Colonic mucosa (tissue), 4 donors: ENCODE measurements at regions not wholly inside any gene's neighbourhood (a gene's known extent, or its start where the extent isn't known, plus 50 kb on each side); places are given as distances from the start of the nearest gene placed in this dataset.

Experiments used
- DNase-seq: peaks from one replicate; pipeline ENCODE4 v3.0.0-alpha.2; 2020
- H3K27ac ChIP-seq: fragments of 200-600 bp; one replicate; pipeline ENCODE4 v1.8.0; 2021
- H3K27me3 ChIP-seq: fragments of 200-600 bp; one replicate; pipeline ENCODE4 v1.8.0; 2021
- H3K36me3 ChIP-seq: fragments of 200-600 bp; one replicate; pipeline ENCODE4 v1.8.0; 2021
- H3K4me1 ChIP-seq: fragments of 200-600 bp; one replicate; pipeline ENCODE4 v1.8.0; 2021; ENCODE audit warnings: mild to moderate bottlenecking
- H3K4me3 ChIP-seq: fragments of 200-600 bp; one replicate; pipeline ENCODE4 v1.8.0; 2021
- H3K9ac ChIP-seq, 2 donors: one replicate each; pipeline ENCODE4 v1.7.0; 2013; ENCODE audit warnings: control low read depth in 2 of 2, low read depth in 2 of 2, low read length in 2 of 2
- H3K9me3 ChIP-seq: fragments of 200-600 bp; one replicate; pipeline ENCODE4 v1.8.0; 2021
- intact Hi-C: fragments of 100-400 bp; cut with DNase I; formaldehyde crosslinking; loops from one replicate; pipeline ENCODE4 v1.14.1; 2022
- TF ChIP-seq, protein P1 (sequence below): fragments of 200-600 bp; IDR thresholded peaks from one replicate; pipeline ENCODE4 v1.8.0; 2022; ENCODE audit warnings: antibody characterized with exemption, mild to moderate bottlenecking
- donor health status: healthy.
- donor health status: DM: no; HTN: no; CAD: no.
- donor health status: DM: no; HTN: no; CAD: no.

DNA sequence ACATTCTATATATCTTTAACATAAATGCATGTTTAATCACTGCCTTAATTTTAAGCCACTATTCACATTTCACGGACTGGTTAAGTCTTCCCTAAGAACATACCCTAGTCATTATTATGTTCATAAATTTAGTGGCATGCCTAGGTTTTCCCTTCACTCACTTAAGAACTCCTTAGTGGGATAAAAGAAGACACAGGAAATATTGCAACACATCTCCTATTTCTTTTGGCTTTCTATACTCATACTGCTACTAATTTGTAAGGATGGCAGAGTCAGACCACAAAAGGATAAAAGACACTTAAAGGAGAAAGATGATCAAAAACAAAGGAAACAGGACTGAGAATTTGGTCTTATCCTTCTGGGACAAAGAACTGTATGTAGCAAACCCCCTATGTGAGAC lies 951.4 kb downstream of the SORCS3 start:
- intact Hi-C loops, result no loop called here
- Histone ChIP-seq H3K4me3 (no peak overlapping the region), H3K9ac (no peak overlapping the region), H3K36me3 (no peaks in the 10 kb centered on the region), H3K4me1 (no peaks in the 10 kb centered on the region), H3K27me3 (no peaks in the 10 kb centered on the region), H3K27ac (no peak overlapping the region), H3K9me3 (no peaks in the 10 kb centered on the region)
- TF ChIP-seq, protein P1, sequence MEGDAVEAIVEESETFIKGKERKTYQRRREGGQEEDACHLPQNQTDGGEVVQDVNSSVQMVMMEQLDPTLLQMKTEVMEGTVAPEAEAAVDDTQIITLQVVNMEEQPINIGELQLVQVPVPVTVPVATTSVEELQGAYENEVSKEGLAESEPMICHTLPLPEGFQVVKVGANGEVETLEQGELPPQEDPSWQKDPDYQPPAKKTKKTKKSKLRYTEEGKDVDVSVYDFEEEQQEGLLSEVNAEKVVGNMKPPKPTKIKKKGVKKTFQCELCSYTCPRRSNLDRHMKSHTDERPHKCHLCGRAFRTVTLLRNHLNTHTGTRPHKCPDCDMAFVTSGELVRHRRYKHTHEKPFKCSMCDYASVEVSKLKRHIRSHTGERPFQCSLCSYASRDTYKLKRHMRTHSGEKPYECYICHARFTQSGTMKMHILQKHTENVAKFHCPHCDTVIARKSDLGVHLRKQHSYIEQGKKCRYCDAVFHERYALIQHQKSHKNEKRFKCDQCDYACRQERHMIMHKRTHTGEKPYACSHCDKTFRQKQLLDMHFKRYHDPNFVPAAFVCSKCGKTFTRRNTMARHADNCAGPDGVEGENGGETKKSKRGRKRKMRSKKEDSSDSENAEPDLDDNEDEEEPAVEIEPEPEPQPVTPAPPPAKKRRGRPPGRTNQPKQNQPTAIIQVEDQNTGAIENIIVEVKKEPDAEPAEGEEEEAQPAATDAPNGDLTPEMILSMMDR, result no peak
- no peak for DNase-seq

DNA sequence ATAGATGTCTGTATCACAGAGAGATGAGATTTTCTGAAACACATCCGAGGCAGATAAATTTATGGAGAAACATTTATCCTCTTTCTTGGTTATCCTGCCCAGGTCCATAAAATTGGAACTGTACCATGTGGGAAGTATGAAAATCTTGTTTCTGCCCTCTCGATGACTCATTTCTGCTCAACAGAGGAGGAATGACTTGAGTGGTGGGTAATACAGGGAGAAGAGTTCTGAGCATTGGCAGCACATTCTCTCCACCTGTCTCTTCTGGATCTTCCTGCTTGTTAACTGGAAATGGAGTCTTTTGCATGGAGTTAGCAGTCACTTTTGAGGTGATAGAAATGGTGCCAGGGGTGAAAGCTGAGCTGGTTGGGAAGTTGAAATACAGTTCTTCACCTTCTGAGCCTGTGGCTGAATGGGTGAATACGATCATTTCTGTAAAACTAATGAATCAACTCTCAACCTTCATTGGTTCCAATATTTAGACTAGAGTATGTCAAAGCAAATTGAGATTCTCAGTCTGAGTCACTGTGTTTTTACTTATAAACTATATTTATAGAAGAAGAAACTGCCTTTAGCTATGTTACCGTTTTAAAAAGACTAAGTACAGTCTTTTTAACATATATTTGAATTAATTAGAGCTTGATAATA lies 945.5 kb downstream of the SORCS3 start:
- Histone ChIP-seq H3K27ac (no peak overlapping the region), H3K9me3 (no peaks in the 10 kb centered on the region), H3K9ac (no peak overlapping the region), H3K27me3 (no peaks in the 10 kb centered on the region), H3K36me3 (no peaks in the 10 kb centered on the region), H3K4me3 (no peak overlapping the region), H3K4me1 (no peaks in the 10 kb centered on the region)
- TF ChIP-seq, protein P1, result no peak
- intact Hi-C loops, result no loop called here
- no peak for DNase-seq

DNA sequence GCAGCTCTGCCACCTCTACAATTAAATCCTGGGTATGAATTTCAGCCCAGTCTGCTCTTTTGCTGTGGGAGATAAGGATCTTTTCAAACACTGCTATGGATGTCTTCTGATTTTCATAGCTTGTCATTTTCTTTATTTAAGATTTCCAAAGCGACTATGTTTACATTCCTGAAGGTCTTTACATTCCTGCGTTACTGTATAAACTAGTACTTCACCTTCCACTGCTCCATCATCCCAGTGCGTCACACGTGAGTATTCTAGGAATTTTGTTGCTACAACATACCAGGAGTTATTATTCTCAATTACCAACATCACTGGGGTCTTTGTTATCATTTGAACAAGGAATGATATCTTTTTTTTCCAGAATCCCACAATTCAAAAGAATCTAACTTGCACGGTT lies 944.7 kb downstream of the SORCS3 start:
- TF ChIP-seq, protein P1, result no peak
- no peaks in the 10 kb centered on the region for H3K4me1 ChIP-seq
- intact Hi-C loops, result no loop called here
- DNase-seq, result no peak
- H3K27ac ChIP-seq, result no peak overlapping the region
- H3K9me3 ChIP-seq, result no peaks in the 10 kb centered on the region
- no peaks in the 10 kb centered on the region for H3K27me3 ChIP-seq
- H3K4me3 ChIP-seq, result no peak overlapping the region
- H3K9ac ChIP-seq, result no peak overlapping the region
- no peaks in the 10 kb centered on the region for H3K36me3 ChIP-seq

DNA sequence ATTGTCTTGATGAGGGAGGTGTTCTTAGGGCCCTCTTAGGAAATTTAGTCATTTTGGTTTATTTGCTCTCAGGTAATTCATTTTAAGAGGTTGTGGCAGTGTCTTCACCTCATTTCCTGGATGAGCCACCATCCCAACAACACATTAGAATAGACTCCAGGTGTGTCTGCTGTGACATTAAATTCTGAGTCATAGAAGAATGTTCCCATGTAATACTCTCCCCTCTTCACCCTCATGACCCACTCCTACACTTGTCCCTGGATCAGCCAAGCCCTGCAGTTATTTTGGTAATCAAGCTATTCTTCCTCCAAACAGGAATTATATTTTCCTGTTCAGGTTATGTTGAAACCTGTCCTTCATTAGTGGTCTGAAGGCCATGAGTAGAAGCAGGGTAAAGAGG lies 944.1 kb downstream of the SORCS3 start:
- intact Hi-C loops, result no loop called here
- Histone ChIP-seq H3K27me3 (no peaks in the 10 kb centered on the region), H3K9me3 (no peaks in the 10 kb centered on the region)

DNA sequence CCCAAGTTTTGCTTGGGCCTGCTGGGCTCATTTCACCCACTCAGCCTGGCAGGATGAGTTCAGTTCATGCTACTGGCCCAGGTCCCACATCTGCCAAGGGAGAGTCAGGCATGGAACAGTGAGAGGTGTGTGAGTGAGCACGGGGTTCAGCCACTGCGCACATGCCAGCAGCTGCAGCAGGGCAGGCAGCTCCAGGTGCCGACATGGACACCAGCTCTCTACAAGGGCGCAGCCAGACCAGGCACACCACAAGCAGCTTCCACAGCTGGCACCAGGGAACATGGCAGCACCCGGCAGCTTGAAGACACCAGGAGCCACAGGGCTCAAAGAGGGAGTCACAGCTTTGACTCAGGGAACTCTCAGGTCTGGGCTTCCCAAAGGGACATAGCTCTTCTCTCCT lies 938.0 kb downstream of the SORCS3 start:
- DNase-seq, result no peak
- no peak overlapping the region for H3K27ac ChIP-seq
- no peaks in the 10 kb centered on the region for H3K4me1 ChIP-seq
- no peaks in the 10 kb centered on the region for H3K9me3 ChIP-seq
- no peak overlapping the region for H3K9ac ChIP-seq
- H3K4me3 ChIP-seq, result no peak overlapping the region
- intact Hi-C loops, result no loop called here
- H3K36me3 ChIP-seq, result no peaks in the 10 kb centered on the region
- TF ChIP-seq, protein P1, result no peak
- H3K27me3 ChIP-seq, result no peaks in the 10 kb centered on the region

More for the DNA sequence above, 944.1 kb downstream of the SORCS3 start:
- TF ChIP-seq, protein P1, result no peak
- no peaks in the 10 kb centered on the region for H3K4me1 ChIP-seq
- H3K27ac ChIP-seq, result no peak overlapping the region
- no peak overlapping the region for H3K4me3 ChIP-seq
- DNase-seq, result no peak
- no peak overlapping the region for H3K9ac ChIP-seq
- no peaks in the 10 kb centered on the region for H3K36me3 ChIP-seq
